ENCODE measurements at regions not wholly inside any gene's neighbourhood (a gene's known extent, or its start where the extent isn't known, plus 50 kb on each side); places are given as distances from the start of the nearest gene placed in this dataset.

- Histone ChIP-seq H3K27me3 (replicated peaks; ENCODE audit: insufficient read depth) (no peaks in the 10 kb centered on the region), H3K27ac (no peak overlapping the region), H3K9me3 (no peaks in the 10 kb centered on the region), H3K36me3 (no peaks in the 10 kb centered on the region), H3K4me1 (replicated peaks) (no peaks in the 10 kb centered on the region), H3K4me3 (no peak overlapping the region)
- intact Hi-C loops (cut with DNase I): no loop called here
- no peak for DNase-seq (ENCODE audit: low spot score)
- no peak for TF ChIP-seq CTCF (IDR thresholded peaks at IDR 0.05)
- no peak for TF ChIP-seq POLR2AphosphoS5 (IDR thresholded peaks at IDR 0.05)
- no peak for TF ChIP-seq POLR2A (IDR thresholded peaks at IDR 0.05)
Measured at GRCh38 chr4:114271031-114271430, 291.6 kb upstream of the ARSJ start.

GRCh38 chr4:114272226-114272625, 292.8 kb upstream of the ARSJ start:
- TF ChIP-seq CTCF (IDR thresholded peaks at IDR 0.05) (no peak), POLR2A (IDR thresholded peaks at IDR 0.05) (no peak), POLR2AphosphoS5 (IDR thresholded peaks at IDR 0.05) (no peak)
- intact Hi-C loops (cut with DNase I): no loop called here

GRCh38 chr4:114273238-114273637, 293.8 kb upstream of the ARSJ start:
- no peak for DNase-seq (ENCODE audit: low spot score)
- intact Hi-C loops (cut with DNase I): no loop called here
- H3K36me3 ChIP-seq: no peaks in the 10 kb centered on the region
- 57% methylated on average over 1 of the region's 1 CpG for WGBS
- H3K9me3 ChIP-seq: no peaks in the 10 kb centered on the region
- TF ChIP-seq POLR2A (IDR thresholded peaks at IDR 0.05) (no peak), CTCF (IDR thresholded peaks at IDR 0.05) (no peak), POLR2AphosphoS5 (IDR thresholded peaks at IDR 0.05) (no peak)
- H3K4me3 ChIP-seq: no peak overlapping the region
- H3K27me3 ChIP-seq (replicated peaks; ENCODE audit: insufficient read depth): no peaks in the 10 kb centered on the region
- H3K27ac ChIP-seq: no peak overlapping the region
- no peaks in the 10 kb centered on the region for H3K4me1 ChIP-seq (replicated peaks)

More at GRCh38 chr4:114272226-114272625, 292.8 kb upstream of the ARSJ start:
- no peaks in the 10 kb centered on the region for H3K36me3 ChIP-seq
- no peaks in the 10 kb centered on the region for H3K9me3 ChIP-seq
- H3K27me3 ChIP-seq (replicated peaks; ENCODE audit: insufficient read depth): no peaks in the 10 kb centered on the region
- DNase-seq (ENCODE audit: low spot score): no peak
- no peak overlapping the region for H3K4me3 ChIP-seq
- H3K4me1 ChIP-seq (replicated peaks): no peaks in the 10 kb centered on the region
- no peak overlapping the region for H3K27ac ChIP-seq

- no peak overlapping the region for H3K27ac ChIP-seq
- no peaks in the 10 kb centered on the region for H3K27me3 ChIP-seq (replicated peaks; ENCODE audit: insufficient read depth)
- H3K4me3 ChIP-seq: no peak overlapping the region
- WGBS: 88% methylated on average over 2 of the region's 2 CpGs
- H3K9me3 ChIP-seq: no peaks in the 10 kb centered on the region
- H3K36me3 ChIP-seq: no peaks in the 10 kb centered on the region
- no peak for TF ChIP-seq POLR2AphosphoS5 (IDR thresholded peaks at IDR 0.05)
- intact Hi-C loops (cut with DNase I): no loop called here
- no peaks in the 10 kb centered on the region for H3K4me1 ChIP-seq (replicated peaks)
- no peak for DNase-seq (ENCODE audit: low spot score)
Measured at GRCh38 chr4:114277690-114278089, 298.2 kb upstream of the ARSJ start.

GRCh38 chr4:114279066-114279465, 299.6 kb upstream of the ARSJ start:
- Histone ChIP-seq H3K27me3 (replicated peaks; ENCODE audit: insufficient read depth) (no peaks in the 10 kb centered on the region), H3K4me3 (no peak overlapping the region), H3K9me3 (no peaks in the 10 kb centered on the region), H3K4me1 (replicated peaks) (no peaks in the 10 kb centered on the region), H3K27ac (no peak overlapping the region), H3K36me3 (no peaks in the 10 kb centered on the region)
- TF ChIP-seq CTCF (IDR thresholded peaks at IDR 0.05) (no peak), POLR2A (IDR thresholded peaks at IDR 0.05) (no peak), POLR2AphosphoS5 (IDR thresholded peaks at IDR 0.05) (no peak)
- WGBS: 40% methylated on average over 2 of the region's 2 CpGs
- intact Hi-C loops (cut with DNase I): no loop called here
- no peak for DNase-seq (ENCODE audit: low spot score)
